ENCODE measurements at regions not wholly inside any gene's neighbourhood (a gene's known extent, or its start where the extent isn't known, plus 50 kb on each side); places are given as distances from the start of the nearest gene placed in this dataset.

DNA sequence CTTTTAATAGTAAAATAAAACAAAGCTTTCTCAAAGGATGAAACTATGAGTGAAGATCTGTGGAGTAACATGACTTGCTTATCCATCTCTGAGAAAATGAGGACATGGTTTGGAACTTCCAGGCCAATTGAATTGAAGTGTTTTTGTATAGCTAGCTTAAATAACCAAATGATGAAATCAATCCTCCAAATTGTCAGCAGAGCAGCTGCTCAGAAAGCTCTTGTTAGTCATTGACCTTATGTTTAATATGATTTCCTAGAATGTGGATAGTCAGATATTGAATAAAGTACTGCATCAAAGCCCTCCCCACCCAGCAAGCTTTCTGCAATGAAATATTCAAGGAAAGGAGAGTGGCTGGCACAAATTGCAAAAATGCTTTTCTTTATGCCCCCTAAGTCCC, 437.2 kb downstream of the MFSD1 start:
- no peak overlapping the region for H3K4me3 ChIP-seq (ENCODE audit: low read depth, low read length)
- TF ChIP-seq, protein P1, sequence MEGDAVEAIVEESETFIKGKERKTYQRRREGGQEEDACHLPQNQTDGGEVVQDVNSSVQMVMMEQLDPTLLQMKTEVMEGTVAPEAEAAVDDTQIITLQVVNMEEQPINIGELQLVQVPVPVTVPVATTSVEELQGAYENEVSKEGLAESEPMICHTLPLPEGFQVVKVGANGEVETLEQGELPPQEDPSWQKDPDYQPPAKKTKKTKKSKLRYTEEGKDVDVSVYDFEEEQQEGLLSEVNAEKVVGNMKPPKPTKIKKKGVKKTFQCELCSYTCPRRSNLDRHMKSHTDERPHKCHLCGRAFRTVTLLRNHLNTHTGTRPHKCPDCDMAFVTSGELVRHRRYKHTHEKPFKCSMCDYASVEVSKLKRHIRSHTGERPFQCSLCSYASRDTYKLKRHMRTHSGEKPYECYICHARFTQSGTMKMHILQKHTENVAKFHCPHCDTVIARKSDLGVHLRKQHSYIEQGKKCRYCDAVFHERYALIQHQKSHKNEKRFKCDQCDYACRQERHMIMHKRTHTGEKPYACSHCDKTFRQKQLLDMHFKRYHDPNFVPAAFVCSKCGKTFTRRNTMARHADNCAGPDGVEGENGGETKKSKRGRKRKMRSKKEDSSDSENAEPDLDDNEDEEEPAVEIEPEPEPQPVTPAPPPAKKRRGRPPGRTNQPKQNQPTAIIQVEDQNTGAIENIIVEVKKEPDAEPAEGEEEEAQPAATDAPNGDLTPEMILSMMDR (IDR thresholded peaks at IDR 0.05; ENCODE audit: low read depth, low read length), result no peak

DNA sequence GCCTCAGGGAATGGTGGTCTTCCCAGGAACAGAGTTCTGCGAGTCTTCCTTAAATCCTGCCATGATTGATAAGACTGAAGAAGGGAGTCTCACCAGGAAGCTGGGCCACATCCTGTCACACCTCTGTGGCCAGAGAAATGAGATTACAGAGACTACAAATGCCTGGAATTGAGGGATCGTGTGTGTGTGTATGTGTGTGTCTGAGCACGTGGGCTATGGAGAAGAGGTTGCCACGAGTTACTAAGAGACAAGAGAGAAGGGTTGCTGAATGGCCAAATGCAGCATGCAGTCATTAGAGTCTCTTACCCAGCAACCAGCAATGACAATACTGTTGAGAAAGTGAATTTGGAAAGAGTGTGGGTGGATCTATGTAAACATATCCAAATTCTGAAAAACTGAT, 443.1 kb downstream of the MFSD1 start:
- no peak overlapping the region for H3K4me3 ChIP-seq (ENCODE audit: low read depth, low read length)
- TF ChIP-seq, protein P1 (IDR thresholded peaks at IDR 0.05; ENCODE audit: low read depth, low read length), result no peak

DNA sequence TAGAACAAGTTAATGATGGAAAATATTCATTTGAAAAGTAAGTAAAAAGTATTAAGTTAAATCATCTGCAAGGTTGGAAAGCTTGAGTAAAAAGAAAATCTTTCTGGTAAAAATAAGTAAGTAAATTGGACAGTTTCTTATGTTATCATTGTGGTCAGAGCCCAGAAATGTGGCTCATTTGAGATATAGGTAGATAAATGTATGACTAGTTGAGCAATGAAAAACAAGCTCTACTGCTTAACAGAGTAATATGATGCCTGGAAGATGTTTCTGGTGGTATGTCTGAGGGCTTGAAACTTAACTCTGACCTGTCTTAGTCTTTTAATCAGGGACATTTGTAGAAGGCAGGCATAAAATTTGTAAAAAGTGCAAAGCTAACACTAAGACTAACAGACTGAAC, 444.0 kb downstream of the MFSD1 start:
- TF ChIP-seq, protein P1 (IDR thresholded peaks at IDR 0.05; ENCODE audit: low read depth, low read length), result no peak
- no peak overlapping the region for H3K4me3 ChIP-seq (ENCODE audit: low read depth, low read length)

DNA sequence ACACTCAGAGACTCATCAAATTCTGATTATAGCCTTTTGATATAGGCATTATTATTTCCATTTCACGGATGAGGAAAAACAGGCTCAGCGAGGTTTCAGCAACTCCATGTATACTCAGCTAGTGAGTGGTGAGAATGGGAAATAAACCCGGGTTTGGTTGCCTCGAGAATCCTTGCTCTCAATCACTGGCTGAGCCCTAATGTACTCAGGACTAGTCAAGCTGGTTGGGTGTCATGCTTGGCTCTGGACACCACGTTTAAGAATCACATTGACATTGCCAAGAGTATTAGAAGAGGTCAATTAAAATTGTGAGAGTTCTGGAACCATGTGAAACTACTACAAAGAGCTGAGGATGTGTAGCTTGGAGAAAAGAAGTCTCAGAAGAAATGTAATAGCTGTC, 444.5 kb downstream of the MFSD1 start:
- TF ChIP-seq, protein P1 (IDR thresholded peaks at IDR 0.05; ENCODE audit: low read depth, low read length), result no peak
- no peak overlapping the region for H3K4me3 ChIP-seq (ENCODE audit: low read depth, low read length)

DNA sequence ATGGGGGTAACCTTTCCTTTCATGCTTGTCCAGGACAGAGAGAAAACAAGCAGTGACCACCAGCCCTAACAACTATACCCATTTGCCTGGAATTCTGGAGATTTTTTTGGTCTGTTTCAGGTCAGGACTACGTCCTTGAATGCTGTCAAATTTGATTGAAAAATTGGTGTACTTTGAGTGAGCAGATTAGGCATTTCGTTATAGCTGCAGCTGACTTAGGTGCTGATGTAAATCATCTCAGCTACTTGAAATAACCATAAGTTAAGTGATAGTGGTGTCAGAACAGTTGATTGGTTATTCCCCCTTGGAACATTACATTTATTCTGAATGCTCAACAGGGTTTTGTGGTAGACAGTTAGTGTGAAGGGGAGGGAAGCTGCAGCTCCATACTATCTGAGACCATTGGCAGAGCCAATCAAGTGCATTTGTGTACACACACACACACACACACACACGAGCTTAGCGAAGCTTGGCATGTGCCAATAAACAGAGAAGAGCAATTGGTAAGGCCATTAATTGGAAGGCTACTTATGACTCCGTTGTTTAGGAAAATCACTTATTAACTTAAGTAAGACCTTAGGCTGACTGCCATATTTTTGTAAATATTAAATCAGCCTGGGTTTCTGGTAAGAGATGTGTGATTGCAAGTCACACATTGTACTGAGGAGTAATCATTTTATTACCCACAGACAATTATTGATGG, 447.8 kb downstream of the MFSD1 start:
- TF ChIP-seq, protein P1 (IDR thresholded peaks at IDR 0.05; ENCODE audit: low read depth, low read length), result no peak
- H3K4me3 ChIP-seq (ENCODE audit: low read depth, low read length), result no peak overlapping the region

DNA sequence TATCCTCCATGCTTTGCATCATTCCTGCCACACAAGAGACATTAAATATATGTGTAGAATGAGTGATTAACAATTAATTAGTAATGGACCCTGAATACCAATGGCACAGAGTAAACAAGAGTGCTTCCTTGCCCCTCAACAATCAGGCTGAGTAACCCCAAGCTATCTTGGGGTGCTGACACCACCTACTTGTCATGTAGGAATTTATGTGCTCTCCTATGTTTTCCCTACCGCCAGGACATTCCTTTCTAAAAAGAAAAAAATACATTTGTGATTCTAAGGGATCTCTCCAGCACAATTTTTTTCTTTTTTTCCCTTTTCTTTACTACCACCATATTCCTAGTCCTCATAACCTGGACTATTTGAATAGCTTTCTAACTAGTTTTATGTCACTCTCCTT, 449.1 kb downstream of the MFSD1 start:
- H3K4me3 ChIP-seq (ENCODE audit: low read depth, low read length), result no peak overlapping the region
- TF ChIP-seq, protein P1 (IDR thresholded peaks at IDR 0.05; ENCODE audit: low read depth, low read length), result no peak

DNA sequence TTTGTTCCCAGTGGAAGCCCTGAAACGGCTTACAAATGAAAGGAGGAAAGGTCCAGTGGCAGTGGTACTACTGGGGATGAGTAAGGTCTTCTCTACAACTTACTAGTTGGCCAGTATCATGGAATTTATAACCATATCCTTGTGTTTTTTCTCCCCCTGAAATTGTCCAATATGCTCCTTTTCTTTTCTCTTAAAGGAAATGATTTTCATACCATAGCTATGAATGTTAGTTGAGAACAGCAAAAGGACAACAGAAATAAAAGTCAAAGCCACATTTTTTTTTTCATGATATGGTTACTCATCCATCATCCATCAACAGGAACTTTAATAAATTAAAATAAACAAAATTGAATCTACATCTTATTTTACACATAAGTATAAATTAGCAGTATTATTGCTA, 450.4 kb downstream of the MFSD1 start:
- no peak overlapping the region for H3K4me3 ChIP-seq (ENCODE audit: low read depth, low read length)
- TF ChIP-seq, protein P1 (IDR thresholded peaks at IDR 0.05; ENCODE audit: low read depth, low read length), result no peak

All from WI38 (cell line).